MCF 10A (cell line): ENCODE measurements at regions not wholly inside any gene's neighbourhood (a gene's known extent, or its start where the extent isn't known, plus 50 kb on each side); places are given as distances from the start of the nearest gene placed in this dataset.

Experiments
- BruUV-seq: library from RNA; stranded (reverse); fragments of 400-500 nt; replicated peaks from 2 replicates; lab custom pipeline; 2021; lab: Mats Ljungman, UMichigan
- CTCF ChIA-PET: fragments of 300-600 bp; sonication (Branson Sonifier 250); formaldehyde crosslinking; extraction: SDS; loops from one replicate; lab custom pipeline; 2021; ENCODE audit warnings: antibody characterized with exemption, inconsistent platforms; lab: Yijun Ruan, JAX
- POLR2A ChIA-PET: fragments of 300-600, 350-650 bp; sonication (Branson Sonifier 250); formaldehyde crosslinking; extraction: SDS; loops from one replicate; lab custom pipeline; 2020; ENCODE audit warnings: antibody characterized with exemption, inconsistent platforms; lab: Yijun Ruan, JAX
- DNase-seq: peaks from one replicate; pipeline ENCODE4 v3.0.0-alpha.2; 2018; ENCODE audit not compliant: unreplicated experiment
- H3K27ac Mint-ChIP-seq: one replicate; pipeline ENCODE4 v1.8.0; 2022; ENCODE audit warnings: mild to moderate bottlenecking, low read depth, mixed read lengths; ENCODE audit not compliant: unreplicated experiment
- H3K27me3 Mint-ChIP-seq: one replicate; pipeline ENCODE4 v1.8.0; 2022; ENCODE audit warnings: mixed read lengths; ENCODE audit not compliant: insufficient read depth, unreplicated experiment
- H3K36me3 Mint-ChIP-seq: one replicate; pipeline ENCODE4 v1.8.0; 2022; ENCODE audit warnings: mild to moderate bottlenecking, moderate library complexity, mixed read lengths; ENCODE audit not compliant: insufficient read depth, unreplicated experiment
- H3K4me1 Mint-ChIP-seq: one replicate; pipeline ENCODE4 v1.8.0; 2022; ENCODE audit warnings: mixed read lengths; ENCODE audit not compliant: insufficient read depth, unreplicated experiment
- H3K4me3 Mint-ChIP-seq: one replicate; pipeline ENCODE4 v1.8.0; 2022; ENCODE audit warnings: mild to moderate bottlenecking, moderate library complexity, mixed read lengths; ENCODE audit not compliant: unreplicated experiment
- H3K9me3 Mint-ChIP-seq: one replicate; pipeline ENCODE4 v1.8.0; 2022; ENCODE audit warnings: mixed read lengths; ENCODE audit not compliant: unreplicated experiment
- CTCF ChIP-seq: fragments of 200-600 bp; IDR thresholded peaks from one replicate; pipeline ENCODE4 v1.8.0; 2022; ENCODE audit warnings: antibody characterized with exemption, mild to moderate bottlenecking; ENCODE audit not compliant: unreplicated experiment
- intact Hi-C: fragments of 100-400 bp; cut with micrococcal nuclease; formaldehyde crosslinking; loops from 2 replicates; pipeline ENCODE4 v1.14.1; 2022

DNA sequence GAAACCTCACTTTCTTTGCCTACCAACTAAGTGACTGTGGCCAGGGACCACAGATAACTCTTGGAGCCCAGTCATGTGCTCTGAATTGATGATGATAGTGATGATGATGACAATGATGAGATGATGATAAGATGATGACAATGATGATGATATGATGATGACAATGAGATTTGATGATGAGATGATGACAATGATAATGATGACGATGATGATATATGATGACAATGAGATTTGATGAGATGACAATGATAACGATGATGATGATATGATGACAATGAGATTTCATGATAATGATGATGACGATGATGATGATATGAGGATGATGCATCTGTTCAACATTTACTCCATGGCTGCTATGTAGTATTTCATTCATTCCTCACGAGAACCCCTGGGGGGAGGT lies 213.0 kb downstream of the ERCC6L2 start:
- no peaks in the 10 kb centered on the region for H3K4me1 Mint-ChIP-seq
- ChIA-PET POLR2A (interaction anchor here (0.5 kb wide), 2 partner anchors 17 to 722 kb away, joined by 3 read pairs; no protein-coding TSS in a partner anchor), CTCF (no interaction called here)
- H3K4me3 Mint-ChIP-seq: no peak overlapping the region
- no peak overlapping the region for H3K27ac Mint-ChIP-seq
- no peak for DNase-seq
- H3K9me3 Mint-ChIP-seq: peaks cover 7% of the 10 kb centered on the region
- no TSS peak for BruUV-seq
- intact Hi-C loops: no loop called here
- H3K36me3 Mint-ChIP-seq: no peaks in the 10 kb centered on the region
- no peak for TF ChIP-seq CTCF
- peaks cover 50% of the 10 kb centered on the region for H3K27me3 Mint-ChIP-seq

- Mint-ChIP-seq H3K27ac (no peak overlapping the region), H3K4me3 (no peak overlapping the region), H3K36me3 (no peaks in the 10 kb centered on the region), H3K9me3 (peaks cover 7% of the 10 kb centered on the region), H3K27me3 (peaks cover 51% of the 10 kb centered on the region), H3K4me1 (no peaks in the 10 kb centered on the region)
- ChIA-PET POLR2A (no interaction called here), CTCF (no interaction called here)
- no TSS peak for BruUV-seq
- no peak for TF ChIP-seq CTCF
- intact Hi-C loops: no loop called here
- DNase-seq: no peak
These were observed 212.3 kb downstream of the ERCC6L2 start for GRCh38 chr9:96087669-96088299.

DNA sequence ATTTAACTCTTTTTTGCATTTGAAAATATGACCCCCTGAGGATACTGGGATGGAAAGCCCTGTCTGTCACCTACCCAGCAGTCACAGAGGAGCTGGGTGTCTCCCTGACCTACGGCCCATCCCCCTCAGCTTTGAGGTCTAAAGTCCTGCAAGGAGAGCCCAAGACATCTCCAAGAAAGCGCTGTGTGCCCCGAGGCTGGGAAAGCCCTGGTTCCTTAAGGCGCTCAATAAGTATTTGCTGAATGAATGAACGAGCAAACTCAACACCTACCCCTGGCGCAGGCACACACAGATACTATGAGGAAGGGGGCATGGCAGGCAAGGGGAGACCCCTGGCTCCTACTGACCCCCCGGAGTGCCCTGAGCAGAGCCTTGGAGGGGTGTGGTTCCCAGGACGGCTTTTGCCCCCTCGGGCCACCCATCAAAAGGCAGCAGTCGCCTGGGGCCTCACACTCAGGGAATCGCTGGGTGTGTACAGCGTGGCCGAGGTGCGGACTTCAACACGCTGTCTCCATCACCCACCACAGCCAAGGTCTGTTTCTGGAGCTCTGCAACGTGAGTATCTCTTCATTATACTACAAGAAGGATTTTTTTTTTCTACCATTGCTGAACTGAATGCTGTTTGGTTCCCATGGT lies 211.6 kb downstream of the ERCC6L2 start:
- Mint-ChIP-seq H3K27me3 (peaks cover 51% of the 10 kb centered on the region), H3K27ac (no peak overlapping the region), H3K4me3 (no peak overlapping the region), H3K36me3 (no peaks in the 10 kb centered on the region), H3K4me1 (no peaks in the 10 kb centered on the region), H3K9me3 (peaks cover 7% of the 10 kb centered on the region)
- no peak for TF ChIP-seq CTCF
- DNase-seq: no peak
- no TSS peak for BruUV-seq
- intact Hi-C loops: no loop called here
- ChIA-PET POLR2A (no interaction called here), CTCF (no interaction called here)

DNA sequence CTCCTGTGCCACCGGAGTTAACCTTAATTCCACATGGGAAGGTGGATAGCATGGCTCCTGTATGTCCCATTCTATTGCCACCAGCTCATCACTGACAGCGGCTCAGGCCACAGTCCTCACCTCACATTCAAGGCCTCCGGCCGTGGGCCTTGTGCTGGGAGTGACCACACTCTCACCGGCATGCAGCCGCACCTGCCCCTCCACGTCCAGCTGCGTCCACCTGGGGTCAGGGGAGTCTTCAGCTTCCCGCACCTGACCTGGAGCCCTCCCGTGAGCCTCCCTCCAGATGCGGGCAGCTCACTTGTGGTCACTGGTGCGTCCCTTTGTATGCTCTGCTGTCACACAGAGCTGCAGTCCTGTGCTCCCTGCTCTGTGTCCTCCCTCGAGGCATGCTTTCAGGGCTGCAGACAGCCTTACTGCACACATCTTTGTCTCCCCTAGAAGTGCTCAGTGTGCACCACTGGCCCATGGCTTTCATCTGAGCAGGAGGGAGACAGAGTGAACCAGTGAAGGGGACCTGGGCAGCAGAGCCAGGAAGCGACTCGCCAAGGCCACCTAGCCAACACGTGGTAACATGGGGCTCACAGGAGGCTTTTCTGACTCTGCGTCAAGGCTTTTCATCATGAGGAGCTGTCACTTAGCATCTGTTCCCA lies 210.1 kb downstream of the ERCC6L2 start:
- no peak for TF ChIP-seq CTCF
- no peaks in the 10 kb centered on the region for H3K36me3 Mint-ChIP-seq
- CTCF ChIA-PET: no interaction called here
- no peaks in the 10 kb centered on the region for H3K4me1 Mint-ChIP-seq
- peaks cover 51% of the 10 kb centered on the region for H3K27me3 Mint-ChIP-seq
- intact Hi-C loops: no loop called here
- H3K27ac Mint-ChIP-seq: no peak overlapping the region
- no peak overlapping the region for H3K4me3 Mint-ChIP-seq
- DNase-seq: no peak
- H3K9me3 Mint-ChIP-seq: peaks cover 7% of the 10 kb centered on the region
- POLR2A ChIA-PET: interaction anchor here (0.6 kb wide), 1 partner anchor 19 kb away, joined by 3 read pairs; no protein-coding TSS in a partner anchor
- BruUV-seq: no TSS peak
